LNCAP (cell line): ENCODE measurements at regions not wholly inside any gene's neighbourhood (a gene's known extent, or its start where the extent isn't known, plus 50 kb on each side); places are given as distances from the start of the nearest gene placed in this dataset.

ENCODE experiments used
- CTCF ChIP-seq: fragments of 450-650 bp; IDR thresholded peaks from 2 replicates; pipeline ENCODE4 v1.5.1; 2017; ENCODE audit warnings: mild to moderate bottlenecking

GRCh38 chr7:94054130-94054529 lies 50.0 kb upstream of the BET1 start:
- no peak for TF ChIP-seq CTCF

- TF ChIP-seq CTCF, result no peak
Measured at GRCh38 chr7:94055963-94056362, 51.8 kb upstream of the BET1 start.

GRCh38 chr7:94056796-94057207 lies 52.6 kb upstream of the BET1 start:
- TF ChIP-seq CTCF, result no peak

- no peak for TF ChIP-seq CTCF
Measured at GRCh38 chr7:94057955-94058354, 53.8 kb upstream of the BET1 start.

- TF ChIP-seq CTCF, result no peak
Measured at GRCh38 chr7:94059746-94060145, 55.6 kb upstream of the BET1 start.

GRCh38 chr7:94060752-94061151 lies 56.6 kb upstream of the BET1 start:
- TF ChIP-seq CTCF, result no peak

- TF ChIP-seq CTCF, result no peak
Measured at GRCh38 chr7:94061326-94061725, 57.2 kb upstream of the BET1 start.

- no peak for TF ChIP-seq CTCF
Measured at GRCh38 chr7:94062372-94062771, 58.2 kb upstream of the BET1 start.
